GM19035 (cell line): ENCODE measurements at regions not wholly inside any gene's neighbourhood (a gene's known extent, or its start where the extent isn't known, plus 50 kb on each side); places are given as distances from the start of the nearest gene placed in this dataset.

Experiments used
- ATAC-seq: cut with Tn5 transposase; IDR thresholded peaks from one replicate; pipeline ENCODE4 v1.9.1; 2021; ENCODE audit not compliant: unreplicated experiment

DNA sequence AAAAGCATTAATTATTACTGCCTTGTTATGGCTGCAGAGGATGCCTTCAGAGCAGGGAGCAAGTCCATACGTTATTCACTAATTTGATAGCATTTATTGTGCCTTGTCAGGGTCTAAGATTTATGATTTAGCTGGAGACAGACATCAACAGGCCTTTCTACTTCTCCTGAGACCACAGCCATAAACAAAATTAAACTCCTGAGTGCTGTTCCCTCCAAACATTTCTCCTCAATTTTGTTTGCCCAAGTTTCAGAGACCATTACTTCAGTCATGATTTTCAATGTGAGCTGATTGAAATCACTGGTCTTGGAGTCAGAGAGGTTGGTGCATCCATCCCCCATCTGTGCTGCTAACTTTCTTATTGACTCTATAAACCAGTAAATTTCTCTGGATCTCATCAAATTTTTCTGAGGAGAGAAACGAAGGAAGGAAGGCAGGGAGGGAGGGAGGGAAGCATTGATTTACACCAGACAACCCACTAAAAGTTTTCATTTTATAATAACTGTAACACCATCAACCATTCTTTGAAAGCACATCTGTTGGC, 423.6 kb upstream of the CDH11 start:
- no peak for ATAC-seq

- ATAC-seq, result no peak
Observed at GRCh38 chr16:65543781-65544740, 422.2 kb upstream of the CDH11 start.

GRCh38 chr16:65541646-65542045, 419.8 kb upstream of the CDH11 start:
- ATAC-seq, result no peak

- no peak for ATAC-seq
Observed at GRCh38 chr16:65540901-65541300, 419.0 kb upstream of the CDH11 start.

DNA sequence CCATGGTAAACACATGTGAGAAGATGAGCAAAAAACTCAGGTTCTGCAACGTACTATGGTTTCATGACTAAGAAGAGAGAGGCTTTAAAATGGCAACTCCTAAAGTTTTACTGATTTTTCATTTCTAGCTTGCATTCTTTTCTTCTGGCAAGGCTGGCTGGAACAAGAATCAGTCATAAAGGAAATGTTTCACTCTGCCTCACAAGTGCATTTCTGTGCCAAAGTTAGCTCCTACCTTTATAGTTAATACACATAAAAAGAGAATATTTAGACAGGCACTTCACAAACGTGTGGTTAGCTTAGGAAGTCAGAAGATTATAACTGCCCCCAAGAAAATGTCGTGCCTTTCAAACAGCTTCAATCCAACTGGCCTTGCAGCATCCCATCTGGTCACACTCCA, 417.1 kb upstream of the CDH11 start:
- ATAC-seq, result no peak

DNA sequence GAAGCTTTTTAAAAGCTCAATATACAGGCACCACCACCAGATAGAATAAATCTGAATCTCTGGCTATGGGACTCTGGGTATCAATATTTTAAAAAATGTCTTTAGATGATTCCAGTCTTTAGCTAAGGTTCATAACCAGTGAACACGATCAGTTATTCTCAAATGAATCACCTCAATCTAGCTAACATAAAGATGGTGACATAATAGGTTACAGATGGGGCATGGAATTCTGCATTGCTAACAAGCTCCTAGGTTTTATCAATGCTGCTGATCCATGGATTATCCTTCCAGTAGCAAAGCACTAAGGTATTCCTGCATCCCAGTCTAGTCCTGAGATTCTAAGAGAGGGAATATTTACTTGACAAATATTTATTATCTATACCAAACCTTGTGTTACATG, 415.5 kb upstream of the CDH11 start:
- ATAC-seq, result no peak

- ATAC-seq, result no peak
Observed at GRCh38 chr16:65534121-65534528, 412.3 kb upstream of the CDH11 start.

GRCh38 chr16:65532846-65533245, 411.0 kb upstream of the CDH11 start:
- no peak for ATAC-seq

DNA sequence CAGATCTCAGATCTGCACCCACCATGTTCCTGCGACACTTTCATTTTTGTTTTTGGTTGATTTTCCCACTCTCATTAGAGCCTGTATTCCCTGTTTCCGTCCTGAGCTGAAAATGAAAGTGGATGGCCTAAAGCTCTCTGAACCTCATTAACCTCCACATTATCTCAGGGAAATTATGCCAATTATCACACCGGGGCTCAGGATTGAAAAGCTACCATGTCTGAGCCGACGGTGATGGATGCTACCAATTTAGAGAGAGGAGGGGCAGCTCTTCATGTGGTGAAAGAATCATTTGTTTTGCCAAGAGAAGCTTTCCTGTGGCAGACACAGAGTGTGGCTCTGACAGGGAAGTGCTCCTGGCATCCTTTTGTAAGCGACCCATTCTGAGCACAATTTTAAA, 410.4 kb upstream of the CDH11 start:
- no peak for ATAC-seq

DNA sequence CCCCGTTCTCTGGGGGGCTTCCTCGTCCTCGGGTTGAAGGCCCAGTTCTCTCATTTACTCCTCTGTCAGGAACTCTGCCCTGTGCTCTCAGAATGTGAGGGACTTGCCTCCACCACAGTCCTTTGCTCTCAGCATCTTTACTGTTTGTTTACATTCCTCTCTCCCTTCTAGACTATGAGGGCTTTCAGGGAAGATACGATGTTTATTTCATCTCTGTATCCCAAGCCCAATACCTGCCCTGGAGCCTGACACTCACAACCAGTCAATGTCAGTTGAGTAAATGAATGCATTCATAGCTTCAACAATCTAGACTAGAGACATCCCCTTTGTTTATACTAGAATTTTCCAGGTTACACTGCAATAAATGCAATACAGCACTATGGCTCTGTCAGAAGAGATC, 409.6 kb upstream of the CDH11 start:
- ATAC-seq, result no peak

DNA sequence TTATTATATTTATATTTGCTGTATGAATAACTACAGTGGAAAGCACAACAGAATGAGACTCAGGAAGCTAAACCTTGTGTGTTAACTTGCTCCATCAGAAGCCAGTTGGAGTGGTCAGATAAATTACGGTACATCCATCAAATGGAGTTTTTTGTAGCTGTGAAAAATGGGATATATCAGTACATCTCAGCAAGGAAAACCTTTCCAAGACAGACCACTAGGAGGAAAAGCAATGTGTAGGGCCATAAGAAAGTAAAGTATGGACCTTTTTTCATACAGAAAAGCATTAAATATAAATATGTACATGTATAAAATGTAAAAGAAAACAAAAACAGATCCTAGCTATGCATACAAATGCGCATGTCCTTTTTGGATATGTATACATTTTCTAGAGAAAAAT, 403.8 kb upstream of the CDH11 start:
- no peak for ATAC-seq

- no peak for ATAC-seq
Observed at GRCh38 chr16:65524997-65525396, 403.1 kb upstream of the CDH11 start.

GRCh38 chr16:65524231-65524630, 402.4 kb upstream of the CDH11 start:
- ATAC-seq, result no peak

GRCh38 chr16:65523283-65523944, 401.6 kb upstream of the CDH11 start:
- ATAC-seq, result no peak

GRCh38 chr16:65522412-65522811, 400.5 kb upstream of the CDH11 start:
- ATAC-seq, result no peak

GRCh38 chr16:65521633-65522328, 399.9 kb upstream of the CDH11 start:
- ATAC-seq, result no peak

DNA sequence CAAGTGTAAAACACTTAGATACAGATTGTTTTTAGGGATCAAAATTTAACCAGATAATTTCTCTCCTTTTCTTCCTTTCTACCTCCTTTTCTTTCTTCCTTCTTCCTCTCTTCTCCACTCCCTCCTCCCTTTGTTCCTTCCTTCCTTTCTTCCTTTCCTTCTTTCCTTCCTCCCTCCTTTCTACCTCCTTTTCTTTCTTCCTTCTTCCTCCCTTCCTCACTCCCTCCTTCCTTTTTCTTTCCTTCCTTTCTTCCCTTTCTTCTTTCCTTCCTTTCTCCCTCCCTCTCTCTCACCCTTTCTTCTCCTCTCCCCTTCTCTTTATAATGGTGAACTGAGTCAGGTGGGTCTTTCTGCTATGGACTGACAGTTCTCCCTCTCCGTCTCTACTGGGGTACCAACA, 397.5 kb upstream of the CDH11 start:
- no peak for ATAC-seq

DNA sequence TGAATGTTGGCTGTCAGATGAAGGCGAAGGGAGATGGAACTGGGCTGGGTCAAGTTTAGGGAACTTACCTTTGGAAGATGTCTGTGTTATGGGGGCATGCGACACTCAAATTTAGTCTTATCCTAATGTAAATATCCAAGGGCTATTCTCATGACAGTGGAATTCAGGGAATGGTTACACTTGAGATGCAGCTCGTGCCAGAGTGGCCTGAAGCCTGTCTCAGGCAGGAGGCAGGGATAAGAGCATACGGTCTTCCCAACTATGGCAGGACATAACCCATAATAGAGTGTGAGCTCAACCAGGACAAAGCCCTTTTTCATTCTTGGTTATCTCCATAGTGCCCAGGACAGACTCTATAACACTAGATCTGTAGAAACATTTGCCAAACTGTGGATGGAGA, 393.3 kb upstream of the CDH11 start:
- ATAC-seq, result no peak

- ATAC-seq, result no peak
Observed at GRCh38 chr16:65510850-65511249, 389.0 kb upstream of the CDH11 start.

DNA sequence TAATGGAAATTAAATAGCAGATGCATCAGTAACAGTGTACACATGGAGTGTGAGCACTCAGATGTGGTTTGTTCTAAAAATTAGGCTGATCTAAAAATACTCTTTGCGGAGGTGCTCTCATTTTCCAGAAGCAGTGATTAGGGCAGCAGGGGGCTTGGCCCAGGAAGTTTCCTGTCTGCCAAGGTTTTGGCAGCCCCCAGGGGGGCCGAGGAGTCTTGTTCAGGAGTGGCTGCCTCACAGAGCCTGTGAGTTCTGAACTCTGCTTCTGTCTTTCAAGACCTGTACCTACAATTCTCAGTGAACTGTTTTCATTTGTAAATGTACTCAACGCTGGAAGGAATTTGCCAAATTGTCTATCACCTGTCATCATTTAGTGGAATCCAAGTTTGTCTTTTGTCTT, 388.4 kb upstream of the CDH11 start:
- no peak for ATAC-seq

- no peak for ATAC-seq
Observed at GRCh38 chr16:65509172-65509571, 387.3 kb upstream of the CDH11 start.
